ENCODE measurements at regions not wholly inside any gene's neighbourhood (a gene's known extent, or its start where the extent isn't known, plus 50 kb on each side); places are given as distances from the start of the nearest gene placed in this dataset.
"Not testable (repeated sequence)": the region's sequence is repeated elsewhere in the genome, so short reads cannot be mapped to it uniquely, and the experiment has no call there.

DNA sequence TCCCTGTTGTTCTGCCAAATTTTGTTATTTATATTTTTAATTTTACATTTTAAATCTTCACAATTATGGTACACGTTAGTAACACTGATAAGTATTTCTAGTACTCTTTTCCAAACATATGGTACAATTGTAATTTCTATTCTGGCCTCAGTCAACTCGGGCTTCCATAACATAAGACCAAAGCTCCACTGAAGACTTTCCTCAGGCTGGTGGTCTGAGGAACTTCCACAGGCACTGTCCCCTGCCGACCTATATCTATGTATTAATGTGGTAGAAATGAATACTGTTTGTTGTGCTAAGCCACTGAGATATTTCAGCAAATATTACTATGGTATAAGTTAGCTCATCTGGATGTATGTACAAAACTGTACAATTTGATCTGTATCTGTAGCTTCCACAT, 407.6 kb upstream of the ZNF804A start:
- Histone ChIP-seq H3K4me3 (no peak overlapping the region), H3K27me3 (no peaks in the 10 kb centered on the region), H3K36me3 (no peaks in the 10 kb centered on the region), H3K27ac (no peak overlapping the region), H3K9me3 (no peaks in the 10 kb centered on the region), H3K4me1 (no peaks in the 10 kb centered on the region)
- TF ChIP-seq POLR2A (IDR thresholded peaks at IDR 0.05): no peak
- TF ChIP-seq, protein P1, sequence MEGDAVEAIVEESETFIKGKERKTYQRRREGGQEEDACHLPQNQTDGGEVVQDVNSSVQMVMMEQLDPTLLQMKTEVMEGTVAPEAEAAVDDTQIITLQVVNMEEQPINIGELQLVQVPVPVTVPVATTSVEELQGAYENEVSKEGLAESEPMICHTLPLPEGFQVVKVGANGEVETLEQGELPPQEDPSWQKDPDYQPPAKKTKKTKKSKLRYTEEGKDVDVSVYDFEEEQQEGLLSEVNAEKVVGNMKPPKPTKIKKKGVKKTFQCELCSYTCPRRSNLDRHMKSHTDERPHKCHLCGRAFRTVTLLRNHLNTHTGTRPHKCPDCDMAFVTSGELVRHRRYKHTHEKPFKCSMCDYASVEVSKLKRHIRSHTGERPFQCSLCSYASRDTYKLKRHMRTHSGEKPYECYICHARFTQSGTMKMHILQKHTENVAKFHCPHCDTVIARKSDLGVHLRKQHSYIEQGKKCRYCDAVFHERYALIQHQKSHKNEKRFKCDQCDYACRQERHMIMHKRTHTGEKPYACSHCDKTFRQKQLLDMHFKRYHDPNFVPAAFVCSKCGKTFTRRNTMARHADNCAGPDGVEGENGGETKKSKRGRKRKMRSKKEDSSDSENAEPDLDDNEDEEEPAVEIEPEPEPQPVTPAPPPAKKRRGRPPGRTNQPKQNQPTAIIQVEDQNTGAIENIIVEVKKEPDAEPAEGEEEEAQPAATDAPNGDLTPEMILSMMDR (IDR thresholded peaks at IDR 0.05): no peak
- no peak for DNase-seq

DNA sequence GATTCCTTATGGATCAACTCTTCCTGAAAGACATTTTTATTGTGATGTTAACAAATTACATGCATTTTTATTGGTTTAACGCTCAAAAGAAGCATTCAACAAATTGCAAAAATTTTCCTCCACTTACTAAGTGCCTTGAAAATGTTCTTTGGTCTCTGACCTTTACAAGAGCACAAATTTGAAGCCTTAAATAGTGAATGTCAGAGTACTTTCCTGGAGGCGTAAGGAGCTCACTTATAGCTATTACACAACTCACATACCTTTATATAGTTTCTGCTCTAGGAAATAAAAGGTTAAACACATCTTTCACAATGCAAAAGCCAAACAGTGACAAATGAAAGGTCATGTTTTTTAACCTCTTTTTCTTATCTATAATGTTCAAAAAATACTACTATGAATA, 405.7 kb upstream of the ZNF804A start:
- TF ChIP-seq, protein P1 (IDR thresholded peaks at IDR 0.05): no peak
- TF ChIP-seq POLR2A (IDR thresholded peaks at IDR 0.05): no peak
- no peaks in the 10 kb centered on the region for H3K36me3 ChIP-seq
- DNase-seq: no peak
- H3K27me3 ChIP-seq: no peaks in the 10 kb centered on the region
- H3K4me1 ChIP-seq: no peaks in the 10 kb centered on the region
- no peaks in the 10 kb centered on the region for H3K9me3 ChIP-seq
- no peak overlapping the region for H3K4me3 ChIP-seq
- no peak overlapping the region for H3K27ac ChIP-seq

DNA sequence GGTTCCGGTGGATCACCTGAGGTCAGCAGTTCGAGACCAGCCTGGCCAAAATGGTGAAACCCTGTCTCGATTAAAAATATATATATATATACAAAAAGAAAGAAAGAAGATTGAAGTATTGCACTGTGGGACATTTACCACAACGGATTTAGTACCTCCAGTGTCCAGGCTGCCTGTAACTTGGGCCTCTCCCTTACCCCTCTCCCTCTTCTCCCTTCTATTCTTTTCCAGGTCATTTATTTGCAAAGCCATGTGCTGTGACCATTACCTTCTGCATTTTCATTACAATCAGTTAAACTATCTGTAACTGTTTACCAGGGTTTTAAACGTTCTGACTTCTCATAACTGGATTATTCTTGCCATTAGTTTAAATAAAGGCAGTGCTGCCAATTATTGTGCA, 400.9 kb upstream of the ZNF804A start:
- H3K4me3 ChIP-seq: no peak overlapping the region
- no peaks in the 10 kb centered on the region for H3K9me3 ChIP-seq
- DNase-seq: no peak
- no peaks in the 10 kb centered on the region for H3K27me3 ChIP-seq
- H3K27ac ChIP-seq: no peak overlapping the region
- H3K36me3 ChIP-seq: no peaks in the 10 kb centered on the region
- no peaks in the 10 kb centered on the region for H3K4me1 ChIP-seq
- no peak for TF ChIP-seq POLR2A (IDR thresholded peaks at IDR 0.05)
- TF ChIP-seq, protein P1 (IDR thresholded peaks at IDR 0.05): no peak

DNA sequence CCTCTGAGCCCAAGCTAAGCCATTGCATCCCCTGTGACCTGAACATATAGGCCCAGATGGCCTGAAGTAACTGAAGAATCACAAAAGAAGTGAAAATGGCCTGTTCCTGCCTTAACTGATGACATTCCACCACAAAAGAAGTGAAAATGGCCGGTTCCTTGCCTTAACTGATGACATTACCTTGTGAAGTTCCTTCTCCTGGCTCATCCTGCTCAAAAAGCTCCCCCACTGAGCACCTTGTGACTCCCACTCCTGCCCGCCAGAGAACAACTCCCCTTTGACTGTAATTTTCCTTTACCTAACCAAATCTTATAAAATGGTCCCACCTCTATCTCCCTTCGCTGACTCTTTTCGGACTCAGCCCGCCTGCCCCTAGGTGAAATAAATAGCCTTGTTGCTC, 399.5 kb upstream of the ZNF804A start:
- not testable (repeated sequence) for H3K27me3 ChIP-seq, H3K9me3 ChIP-seq, H3K4me1 ChIP-seq, H3K4me3 ChIP-seq, H3K27ac ChIP-seq, DNase-seq, H3K36me3 ChIP-seq

DNA sequence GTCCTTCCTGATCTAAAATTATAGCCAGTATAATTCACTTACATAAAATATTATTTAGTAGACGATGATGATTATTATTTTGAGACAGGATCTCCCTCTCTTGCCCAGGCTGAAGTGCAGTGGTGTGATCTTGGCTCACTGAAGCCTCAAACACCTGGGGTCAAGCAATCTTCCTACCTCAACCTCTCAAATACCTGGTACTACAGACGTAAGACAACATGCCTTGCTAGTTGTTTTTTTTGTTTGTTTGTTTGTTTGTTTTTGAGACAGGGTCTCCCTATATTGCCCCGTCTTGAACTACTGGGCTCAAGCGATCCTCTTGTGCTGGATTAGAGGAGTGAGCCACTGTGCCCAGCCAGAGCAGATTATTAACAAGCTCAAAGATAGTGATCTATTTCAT, 399.1 kb upstream of the ZNF804A start:
- no peaks in the 10 kb centered on the region for H3K4me1 ChIP-seq
- TF ChIP-seq POLR2A (IDR thresholded peaks at IDR 0.05): no peak
- TF ChIP-seq, protein P1 (IDR thresholded peaks at IDR 0.05): no peak

DNA sequence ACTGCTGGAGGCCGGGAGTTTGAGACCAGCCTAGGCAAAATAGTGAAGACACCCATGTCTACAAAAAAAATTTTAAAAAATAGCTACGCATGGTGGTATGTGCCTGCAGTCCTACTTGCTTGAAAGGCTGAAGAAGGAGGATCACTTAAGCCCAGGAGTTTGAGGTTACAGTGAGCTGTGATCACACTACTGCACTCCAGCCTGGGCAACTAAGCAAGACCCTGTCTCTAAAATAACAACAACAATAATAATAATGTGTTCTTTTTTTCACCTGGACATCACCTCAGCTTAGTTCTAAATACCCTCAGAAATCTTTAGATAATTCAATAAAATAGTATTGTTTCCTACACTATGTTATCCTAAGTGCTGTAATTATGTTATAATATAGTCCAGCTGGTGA, 397.1 kb upstream of the ZNF804A start:
- TF ChIP-seq POLR2A (IDR thresholded peaks at IDR 0.05): no peak
- TF ChIP-seq, protein P1 (IDR thresholded peaks at IDR 0.05): no peak
- H3K27ac ChIP-seq: no peak overlapping the region
- DNase-seq: no peak
- no peaks in the 10 kb centered on the region for H3K9me3 ChIP-seq
- H3K4me1 ChIP-seq: no peaks in the 10 kb centered on the region
- no peaks in the 10 kb centered on the region for H3K36me3 ChIP-seq
- no peak overlapping the region for H3K4me3 ChIP-seq
- H3K27me3 ChIP-seq: no peaks in the 10 kb centered on the region

More for the DNA sequence above, 399.1 kb upstream of the ZNF804A start:
- no peak overlapping the region for H3K27ac ChIP-seq
- H3K9me3 ChIP-seq: no peaks in the 10 kb centered on the region
- no peaks in the 10 kb centered on the region for H3K36me3 ChIP-seq
- H3K4me3 ChIP-seq: no peak overlapping the region
- no peak for DNase-seq
- H3K27me3 ChIP-seq: no peaks in the 10 kb centered on the region

Measured in Peyer's patch (tissue), 4 donors.